Karpas-422 (cell line): ENCODE measurements at regions not wholly inside any gene's neighbourhood (a gene's known extent, or its start where the extent isn't known, plus 50 kb on each side); places are given as distances from the start of the nearest gene placed in this dataset.

ENCODE experiments used
- DNase-seq: peaks from one replicate; pipeline ENCODE4 v3.0.0-alpha.2; 2015
- H2AFZ ChIP-seq: fragments of 200-600 bp; sonication (generic); 2 replicates; pipeline ENCODE4 v1.6.1; 2014; ENCODE audit warnings: antibody characterized with exemption, low read length, mixed read lengths
- H3K27ac ChIP-seq: fragments of 200-600 bp; sonication (generic); 2 replicates; pipeline ENCODE4 v1.5.1; 2014; ENCODE audit warnings: mild to moderate bottlenecking, low read length, moderate library complexity
- H3K27me3 ChIP-seq: fragments of 200-600 bp; sonication (generic); 2 replicates; pipeline ENCODE4 v1.6.1; 2014; ENCODE audit warnings: low read length, mixed read lengths
- H3K36me3 ChIP-seq: fragments of 200-600 bp; sonication (generic); 2 replicates; pipeline ENCODE4 v1.6.1; 2014; ENCODE audit warnings: low read length, mixed read lengths; ENCODE audit not compliant: insufficient read depth
- H3K4me1 ChIP-seq: fragments of 200-600 bp; sonication (generic); 2 replicates; pipeline ENCODE4 v1.6.1; 2014; ENCODE audit warnings: mild to moderate bottlenecking, low read length, mixed read lengths
- H3K4me2 ChIP-seq: fragments of 200-600 bp; sonication (generic); 2 replicates; pipeline ENCODE4 v1.6.1; 2014; ENCODE audit warnings: low read length, low read depth, mild to moderate bottlenecking; ENCODE audit not compliant: poor library complexity, severe bottlenecking
- H3K4me3 ChIP-seq: fragments of 200-600 bp; sonication (generic); 2 replicates; pipeline ENCODE4 v1.5.1; 2014; ENCODE audit warnings: mild to moderate bottlenecking, antibody characterized with exemption, low read length, mixed read lengths
- H3K79me2 ChIP-seq: fragments of 200-600 bp; sonication (generic); 2 replicates; pipeline ENCODE4 v1.6.1; 2014; ENCODE audit warnings: mild to moderate bottlenecking, low read length, mixed read lengths
- H3K9ac ChIP-seq: fragments of 200-600 bp; sonication (generic); 2 replicates; pipeline ENCODE4 v1.6.0; 2014; ENCODE audit warnings: low read length
- H3K9me2 ChIP-seq: fragments of 200-600 bp; sonication (generic), shearing (Covaris generic); replicated peaks from 2 replicates; pipeline ENCODE4 v1.6.0; 2014; ENCODE audit warnings: mild to moderate bottlenecking, low read length, moderate library complexity; ENCODE audit not compliant: insufficient read depth
- H3K9me3 ChIP-seq: fragments of 300-700, 200-600 bp; sonication (generic); 2 replicates; pipeline ENCODE4 v1.6.1; 2014; ENCODE audit warnings: low read length, mixed read lengths
- H4K20me1 ChIP-seq: fragments of 200-600 bp; sonication (generic); 2 replicates; pipeline ENCODE4 v1.6.1; 2014; ENCODE audit warnings: mild to moderate bottlenecking, antibody characterized with exemption, low read length, low read depth; ENCODE audit not compliant: insufficient read depth

DNA sequence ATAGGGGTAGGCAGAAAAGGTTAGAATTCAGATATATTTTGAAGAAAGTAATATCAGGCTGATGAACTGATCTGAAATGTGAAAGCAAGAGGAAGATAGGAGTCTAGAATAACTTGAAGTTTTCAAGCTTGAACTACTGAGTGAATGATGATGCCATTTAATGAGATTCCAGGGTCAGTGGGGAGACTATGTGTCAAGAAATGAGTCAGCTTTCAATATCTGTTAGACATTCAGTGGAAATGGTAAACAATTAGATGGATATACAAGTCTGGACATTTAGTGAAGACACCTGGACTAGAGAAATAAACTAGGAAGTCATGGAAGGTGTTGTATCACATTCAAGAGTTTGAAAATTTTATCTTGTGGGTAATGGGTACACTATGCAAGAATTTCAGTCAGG lies 326.9 kb downstream of the FSIP2 start:
- Histone ChIP-seq H3K9ac (no peak overlapping the region), H3K27ac (no peak overlapping the region), H3K4me3 (no peak overlapping the region), H4K20me1 (no peaks in the 10 kb centered on the region), H3K4me1 (no peaks in the 10 kb centered on the region), H3K4me2 (no peak overlapping the region), H3K36me3 (no peaks in the 10 kb centered on the region), H3K9me3 (peaks cover 6% of the 10 kb centered on the region; the same call in 1 of the 2 replicates), H3K79me2 (no peaks in the 10 kb centered on the region), H2AFZ (no peak overlapping the region), H3K27me3 (no peaks in the 10 kb centered on the region), H3K9me2 (no peaks in the 10 kb centered on the region)
- no peak for DNase-seq

DNA sequence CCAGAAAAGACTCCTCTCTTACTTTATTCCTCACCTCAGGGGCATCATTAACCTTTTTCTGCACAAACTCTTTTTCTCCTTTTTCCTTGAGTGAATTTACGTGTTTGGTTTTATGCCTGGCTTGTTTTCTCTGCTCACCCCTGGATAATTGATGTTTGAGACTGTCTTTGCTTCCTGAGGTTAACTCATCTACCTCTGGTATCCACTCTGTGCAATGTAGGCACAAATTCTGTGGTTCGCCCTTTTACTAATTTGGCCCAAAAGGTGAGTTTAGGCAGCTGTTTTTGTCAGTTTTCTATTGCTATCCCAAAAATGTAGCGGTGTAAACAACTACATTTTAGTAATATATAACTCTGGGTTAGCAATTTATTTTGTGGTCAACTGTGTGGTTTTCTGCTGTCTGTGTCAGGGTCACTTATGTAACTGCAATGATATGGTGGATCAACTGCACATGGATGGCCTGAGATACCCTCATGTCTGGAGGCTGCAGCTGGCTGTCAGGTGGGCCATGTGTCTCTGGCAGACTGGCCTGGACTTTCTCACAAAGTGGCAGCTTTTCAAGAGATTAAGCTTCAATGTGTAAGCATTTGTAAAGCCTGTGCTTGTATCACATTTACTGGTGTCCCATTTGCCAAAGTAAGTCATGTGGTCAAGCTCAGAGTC lies 329.7 kb downstream of the FSIP2 start:
- Histone ChIP-seq H3K36me3 (no peaks in the 10 kb centered on the region), H3K79me2 (no peaks in the 10 kb centered on the region), H3K9ac (no peak overlapping the region), H4K20me1 (no peaks in the 10 kb centered on the region), H2AFZ (no peak overlapping the region), H3K4me2 (no peak overlapping the region), H3K4me3 (no peak overlapping the region), H3K9me3 (peaks cover 4% of the 10 kb centered on the region; the same call in 1 of the 2 replicates), H3K9me2 (no peaks in the 10 kb centered on the region), H3K27ac (no peak overlapping the region), H3K27me3 (no peaks in the 10 kb centered on the region), H3K4me1 (no peaks in the 10 kb centered on the region)
- no peak for DNase-seq

DNA sequence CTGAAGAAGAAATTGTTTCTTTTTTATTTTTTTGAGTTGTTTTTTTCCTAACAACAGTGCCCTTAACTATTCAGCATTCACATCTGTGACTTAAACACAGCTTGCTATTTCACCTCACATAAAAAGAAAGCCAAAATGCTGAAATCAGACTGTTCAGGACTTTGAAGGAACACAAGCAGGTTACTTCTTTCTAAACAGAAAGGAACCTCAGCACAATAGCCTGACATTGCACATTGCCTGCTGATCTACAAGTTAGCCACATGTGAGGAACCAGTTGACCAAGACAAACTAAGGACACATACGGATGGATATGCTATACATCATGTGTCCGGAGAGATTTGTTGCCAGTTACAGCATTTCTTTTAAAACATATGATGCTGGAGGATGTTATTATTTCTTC lies 331.1 kb downstream of the FSIP2 start:
- H3K9me2 ChIP-seq: no peaks in the 10 kb centered on the region
- DNase-seq: no peak
- no peaks in the 10 kb centered on the region for H4K20me1 ChIP-seq
- no peak overlapping the region for H3K9ac ChIP-seq
- H3K4me2 ChIP-seq: no peak overlapping the region
- H3K79me2 ChIP-seq: no peaks in the 10 kb centered on the region
- H3K27me3 ChIP-seq: no peaks in the 10 kb centered on the region
- H3K9me3 ChIP-seq: peaks cover 4% of the 10 kb centered on the region; the same call in 1 of the 2 replicates
- H3K36me3 ChIP-seq: no peaks in the 10 kb centered on the region
- no peaks in the 10 kb centered on the region for H3K4me1 ChIP-seq
- H3K27ac ChIP-seq: no peak overlapping the region
- H2AFZ ChIP-seq: no peak overlapping the region
- H3K4me3 ChIP-seq: no peak overlapping the region

DNA sequence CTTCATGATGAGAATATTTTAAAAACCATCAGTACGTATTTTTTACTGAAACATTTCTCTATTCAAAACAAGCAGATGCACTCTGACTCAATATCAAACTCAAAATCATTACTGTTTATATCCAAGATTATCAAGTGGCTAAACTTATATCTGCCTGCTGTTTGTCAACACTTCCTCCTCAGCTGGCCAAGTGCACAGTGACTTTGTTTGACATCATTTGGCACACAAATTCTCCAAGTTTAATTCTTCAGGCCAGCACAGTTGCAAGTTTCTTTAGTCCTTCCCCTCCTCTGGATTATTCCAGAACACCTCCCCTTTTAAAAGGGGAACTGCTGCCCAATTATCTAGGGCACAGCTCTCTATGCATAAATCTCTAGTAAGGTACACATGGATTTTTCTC lies 346.6 kb downstream of the FSIP2 start:
- peaks cover 14% of the 10 kb centered on the region for H3K9me3 ChIP-seq
- H2AFZ ChIP-seq: no peak overlapping the region
- no peaks in the 10 kb centered on the region for H3K27me3 ChIP-seq
- DNase-seq: no peak
- H3K27ac ChIP-seq: no peak overlapping the region
- no peaks in the 10 kb centered on the region for H3K4me1 ChIP-seq
- no peak overlapping the region for H3K4me2 ChIP-seq
- H3K9me2 ChIP-seq: no peaks in the 10 kb centered on the region
- H3K79me2 ChIP-seq: no peaks in the 10 kb centered on the region
- no peak overlapping the region for H3K9ac ChIP-seq
- H4K20me1 ChIP-seq: no peaks in the 10 kb centered on the region
- no peak overlapping the region for H3K4me3 ChIP-seq
- no peaks in the 10 kb centered on the region for H3K36me3 ChIP-seq

DNA sequence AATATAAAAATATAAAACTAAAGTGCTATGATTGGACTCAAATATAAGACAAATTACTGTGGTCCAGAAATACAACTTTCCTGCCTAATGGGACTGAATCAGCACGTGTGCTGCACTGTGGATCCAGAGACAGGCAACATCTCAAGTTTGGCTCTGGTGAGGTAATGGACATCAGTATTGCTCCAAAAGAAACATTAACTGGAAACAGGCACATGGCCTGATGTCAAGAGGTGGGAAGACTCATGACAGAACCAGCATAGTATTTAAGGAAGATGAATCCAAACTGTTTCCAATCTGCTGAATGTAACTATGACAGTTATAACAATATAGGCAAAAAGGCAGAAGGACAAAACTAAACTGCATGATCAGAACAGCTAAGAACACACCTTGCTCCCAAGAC lies 354.6 kb downstream of the FSIP2 start:
- H3K79me2 ChIP-seq: no peaks in the 10 kb centered on the region
- H2AFZ ChIP-seq: no peak overlapping the region
- no peak for DNase-seq

DNA sequence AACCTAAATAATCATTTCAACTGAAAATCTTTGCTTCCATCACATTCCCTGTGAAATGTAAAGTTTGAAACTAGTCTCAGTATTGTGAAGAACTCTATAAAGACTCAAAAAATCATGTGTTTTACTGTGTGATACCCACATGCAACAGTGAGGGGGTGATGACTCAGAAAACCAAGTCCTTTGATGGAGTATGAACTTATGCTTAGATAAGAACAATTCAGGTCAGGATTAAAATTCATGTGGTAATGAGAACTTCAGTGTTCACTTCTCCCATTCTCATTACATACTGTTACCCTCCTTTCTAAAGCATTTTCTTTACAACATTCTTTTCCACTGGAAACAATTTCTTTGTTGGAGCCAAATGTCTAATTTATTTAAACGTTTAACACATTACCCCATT lies 360.2 kb downstream of the FSIP2 start:
- no peak for DNase-seq
- H3K4me1 ChIP-seq: no peaks in the 10 kb centered on the region
- H3K27ac ChIP-seq: no peak overlapping the region
- H3K36me3 ChIP-seq: no peaks in the 10 kb centered on the region
- no peaks in the 10 kb centered on the region for H3K79me2 ChIP-seq
- no peak overlapping the region for H2AFZ ChIP-seq
- no peak overlapping the region for H3K4me3 ChIP-seq
- no peak overlapping the region for H3K4me2 ChIP-seq
- no peak overlapping the region for H3K9ac ChIP-seq
- H3K9me2 ChIP-seq: no peaks in the 10 kb centered on the region
- no peaks in the 10 kb centered on the region for H4K20me1 ChIP-seq
- no peaks in the 10 kb centered on the region for H3K27me3 ChIP-seq
- H3K9me3 ChIP-seq: peaks cover 14% of the 10 kb centered on the region

More for the DNA sequence above, 354.6 kb downstream of the FSIP2 start:
- H3K9me3 ChIP-seq: peaks cover 11% of the 10 kb centered on the region
- H3K27ac ChIP-seq: no peak overlapping the region
- no peaks in the 10 kb centered on the region for H3K27me3 ChIP-seq
- H3K4me1 ChIP-seq: no peaks in the 10 kb centered on the region
- H3K9me2 ChIP-seq: no peaks in the 10 kb centered on the region
- H3K9ac ChIP-seq: no peak overlapping the region
- H3K4me3 ChIP-seq: no peak overlapping the region
- H3K4me2 ChIP-seq: no peak overlapping the region
- no peaks in the 10 kb centered on the region for H3K36me3 ChIP-seq
- no peaks in the 10 kb centered on the region for H4K20me1 ChIP-seq

DNA sequence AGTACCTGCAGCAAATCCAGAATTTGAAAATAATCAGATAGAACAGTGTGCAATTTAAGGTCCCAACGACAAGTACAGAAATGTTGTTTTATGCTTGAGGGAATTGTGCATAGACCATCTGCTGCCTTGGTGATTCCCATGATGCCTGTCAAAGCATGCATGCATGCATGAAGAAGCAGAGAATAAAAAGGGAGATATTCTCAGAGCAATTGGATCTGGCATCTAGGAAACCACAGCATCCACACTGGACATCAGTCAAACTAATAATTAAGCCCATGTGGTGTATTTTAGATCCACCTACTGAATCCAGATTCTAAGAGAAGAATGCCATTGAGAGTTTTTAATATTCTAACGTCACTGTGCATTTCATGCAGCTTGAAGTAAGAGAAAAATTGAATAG lies 361.2 kb downstream of the FSIP2 start:
- no peaks in the 10 kb centered on the region for H4K20me1 ChIP-seq
- no peaks in the 10 kb centered on the region for H3K9me2 ChIP-seq
- H3K79me2 ChIP-seq: no peaks in the 10 kb centered on the region
- H3K9me3 ChIP-seq: peaks cover 14% of the 10 kb centered on the region
- no peak overlapping the region for H3K9ac ChIP-seq
- no peaks in the 10 kb centered on the region for H3K27me3 ChIP-seq
- no peak overlapping the region for H2AFZ ChIP-seq
- no peaks in the 10 kb centered on the region for H3K36me3 ChIP-seq
- no peak overlapping the region for H3K4me2 ChIP-seq
- H3K27ac ChIP-seq: no peak overlapping the region
- H3K4me3 ChIP-seq: no peak overlapping the region
- DNase-seq: no peak
- no peaks in the 10 kb centered on the region for H3K4me1 ChIP-seq

DNA sequence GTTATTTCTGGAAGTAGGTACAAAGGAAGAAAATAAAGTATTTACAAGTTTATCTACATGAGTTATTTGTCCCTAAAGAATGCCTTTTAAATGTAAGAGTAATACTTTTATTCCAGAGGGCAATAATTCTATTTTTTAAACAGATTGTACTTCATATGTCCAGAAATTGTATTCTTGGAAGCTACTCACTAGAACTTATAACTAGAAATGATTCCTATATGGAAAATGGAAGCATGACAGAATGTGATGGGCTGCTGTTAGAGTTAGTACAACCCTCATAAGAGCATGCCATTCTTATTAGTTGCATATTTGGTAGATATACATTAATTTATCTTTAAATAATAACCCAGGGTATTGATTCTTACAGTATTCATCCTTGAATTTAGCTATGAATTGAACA lies 362.0 kb downstream of the FSIP2 start:
- Histone ChIP-seq H3K36me3 (no peaks in the 10 kb centered on the region), H2AFZ (no peak overlapping the region), H3K27me3 (no peaks in the 10 kb centered on the region), H3K9me2 (no peaks in the 10 kb centered on the region), H3K79me2 (no peaks in the 10 kb centered on the region), H3K4me2 (no peak overlapping the region), H3K9ac (no peak overlapping the region), H3K4me1 (no peaks in the 10 kb centered on the region), H3K4me3 (no peak overlapping the region), H3K27ac (no peak overlapping the region), H4K20me1 (no peaks in the 10 kb centered on the region), H3K9me3 (peaks cover 19% of the 10 kb centered on the region)
- no peak for DNase-seq
